ENCODE measurements at regions not wholly inside any gene's neighbourhood (a gene's known extent, or its start where the extent isn't known, plus 50 kb on each side); places are given as distances from the start of the nearest gene placed in this dataset.

DNA sequence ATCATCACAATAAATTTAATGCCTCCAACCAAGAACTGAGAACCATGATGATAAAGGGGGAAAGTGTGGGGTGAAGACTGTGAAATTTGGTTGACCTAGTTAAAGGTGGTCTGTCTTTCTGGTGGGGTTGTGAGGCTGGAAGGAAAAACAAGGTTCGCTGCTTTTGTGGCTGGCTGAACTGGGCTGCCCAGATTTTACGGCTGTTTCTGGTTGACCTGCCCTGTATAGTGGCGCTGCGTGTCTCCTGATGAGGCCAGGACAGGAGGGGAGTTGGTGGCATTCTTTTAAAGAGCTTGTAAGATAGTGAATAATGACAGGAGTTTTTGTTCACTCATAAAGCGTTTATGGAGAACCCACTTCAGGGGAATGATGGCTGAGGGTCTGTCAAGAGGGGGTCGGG lies 101.8 kb downstream of the CYP26A1 start:
- no peak for TF ChIP-seq CTCF (optimal IDR thresholded peaks at IDR 0.05 in 1 of 3, IDR thresholded peaks at IDR 0.05 in 1 of 3, conservative IDR thresholded peaks at IDR 0.05 in 1 of 3; ENCODE audit: extremely low read depth in 1 of 3, insufficient read depth in 2 of 3, low read length in 3 of 3)
- no peak for TF ChIP-seq EZH2 (IDR thresholded peaks at IDR 0.05; ENCODE audit: low read length)

Data from keratinocyte (primary cell).